CD4-positive, alpha-beta memory T cell (primary cell): ENCODE measurements at regions not wholly inside any gene's neighbourhood (a gene's known extent, or its start where the extent isn't known, plus 50 kb on each side); places are given as distances from the start of the nearest gene placed in this dataset.
"Not testable (repeated sequence)": the region's sequence is repeated elsewhere in the genome, so short reads cannot be mapped to it uniquely, and the experiment has no call there.

ENCODE experiments used
- CTCF ChIA-PET: fragments of 350-600 bp; sonication (Branson Sonifier 250); formaldehyde crosslinking; loops from one replicate; lab custom pipeline; 2021; ENCODE audit warnings: inconsistent platforms; ENCODE audit not compliant: partially characterized antibody; lab: Charles Lee
- POLR2A ChIA-PET: fragments of 350-600 bp; sonication (Branson Sonifier 250); formaldehyde crosslinking; loops from one replicate; lab custom pipeline; 2021; ENCODE audit not compliant: partially characterized antibody; lab: Charles Lee
- DNase-seq, 5 donors: peaks; one replicate each; pipeline versions ENCODE4 v3.0.0 to v3.0.0-alpha.2; 2020 to 2022; ENCODE audit warnings: mixed read lengths in 1 of 5
- H3K27ac ChIP-seq: one replicate; pipeline ENCODE4 v1.7.0; 2013; ENCODE audit warnings: low read depth, low read length
- H3K27me3 ChIP-seq: 2 replicates; pipeline ENCODE4 v1.7.0; 2013; ENCODE audit warnings: mild to moderate bottlenecking, low read length, moderate library complexity; ENCODE audit not compliant: insufficient read depth
- H3K36me3 ChIP-seq: 2 replicates; pipeline ENCODE4 v1.7.0; 2013; ENCODE audit warnings: mild to moderate bottlenecking, low read length, moderate library complexity; ENCODE audit not compliant: insufficient read depth
- H3K4me1 ChIP-seq: 2 replicates; pipeline ENCODE4 v1.7.0; 2013; ENCODE audit warnings: mild to moderate bottlenecking, low read length, moderate library complexity; ENCODE audit not compliant: insufficient read depth
- H3K4me3 ChIP-seq, 2 donors: one replicate each; pipeline ENCODE4 v1.7.0; 2013; ENCODE audit warnings: low read length in 2 of 2, mild to moderate bottlenecking in 1 of 2
- H3K9me3 ChIP-seq, 2 donors: one replicate each; pipeline ENCODE4 v1.7.0; 2013; ENCODE audit warnings: low read length in 2 of 2, control low read depth in 1 of 2; ENCODE audit not compliant: control insufficient read depth in 1 of 2
- H3K27ac Mint-ChIP-seq, 7 donors: one replicate each; pipeline ENCODE4 v1.8.0; 2020 to 2021; ENCODE audit warnings: mixed read lengths in 7 of 7, mild to moderate bottlenecking in 6 of 7, inconsistent platforms in 3 of 7, moderate library complexity in 3 of 7
- H3K27me3 Mint-ChIP-seq, 2 donors: one replicate each; pipeline ENCODE4 v1.8.0; 2020 to 2021; ENCODE audit warnings: mixed read lengths in 2 of 2
- H3K36me3 Mint-ChIP-seq, 2 donors: one replicate each; pipeline ENCODE4 v1.8.0; 2020 to 2021; ENCODE audit warnings: mixed read lengths in 2 of 2, inconsistent platforms in 1 of 2, mild to moderate bottlenecking in 1 of 2
- H3K4me1 Mint-ChIP-seq, 4 donors: one replicate each; pipeline ENCODE4 v1.8.0; 2020 to 2021; ENCODE audit warnings: mixed read lengths in 4 of 4, mild to moderate bottlenecking in 1 of 4
- H3K4me3 Mint-ChIP-seq, 8 donors: one replicate each; pipeline ENCODE4 v1.8.0; 2020 to 2021; ENCODE audit warnings: mixed read lengths in 8 of 8, mild to moderate bottlenecking in 7 of 8, moderate library complexity in 6 of 8, inconsistent platforms in 3 of 8
- H3K9me3 Mint-ChIP-seq, 8 donors: one replicate each; pipeline ENCODE4 v1.8.0; 2020 to 2021; ENCODE audit warnings: mixed read lengths in 8 of 8, mild to moderate bottlenecking in 5 of 8, inconsistent platforms in 3 of 8, moderate library complexity in 1 of 8
- intact Hi-C: fragments of 100-400 bp; cut with micrococcal nuclease; formaldehyde crosslinking; loops from one replicate; pipeline ENCODE4 v1.15.1; 2023

DNA sequence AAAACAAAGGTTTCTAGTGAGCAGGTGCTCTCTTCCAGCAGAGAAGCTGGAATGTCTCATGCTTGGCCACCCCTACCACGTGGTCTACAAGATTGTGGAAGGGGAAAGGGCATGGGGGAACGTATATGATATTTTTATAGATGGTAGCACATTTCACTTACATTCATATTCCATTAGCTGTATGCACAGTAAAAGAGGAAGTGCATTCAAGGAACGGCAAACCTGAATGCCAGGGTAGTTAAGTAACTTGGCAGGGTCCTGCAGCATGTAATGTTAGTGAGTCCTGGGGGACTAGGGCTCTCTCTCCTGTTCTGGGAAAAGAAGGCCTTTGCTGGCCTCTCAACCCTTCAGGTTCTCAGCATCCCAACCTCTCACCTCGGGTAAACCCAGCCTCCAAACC, 319.5 kb upstream of the NBPF12 start:
- POLR2A ChIA-PET, H3K9me3 ChIP-seq, H3K27me3 Mint-ChIP-seq, intact Hi-C loops, H3K36me3 Mint-ChIP-seq, H3K27ac ChIP-seq, H3K4me1 Mint-ChIP-seq, H3K4me1 ChIP-seq, H3K36me3 ChIP-seq, H3K27ac Mint-ChIP-seq, CTCF ChIA-PET, H3K27me3 ChIP-seq, DNase-seq, H3K4me3 ChIP-seq, H3K4me3 Mint-ChIP-seq, H3K9me3 Mint-ChIP-seq: not testable (repeated sequence)

DNA sequence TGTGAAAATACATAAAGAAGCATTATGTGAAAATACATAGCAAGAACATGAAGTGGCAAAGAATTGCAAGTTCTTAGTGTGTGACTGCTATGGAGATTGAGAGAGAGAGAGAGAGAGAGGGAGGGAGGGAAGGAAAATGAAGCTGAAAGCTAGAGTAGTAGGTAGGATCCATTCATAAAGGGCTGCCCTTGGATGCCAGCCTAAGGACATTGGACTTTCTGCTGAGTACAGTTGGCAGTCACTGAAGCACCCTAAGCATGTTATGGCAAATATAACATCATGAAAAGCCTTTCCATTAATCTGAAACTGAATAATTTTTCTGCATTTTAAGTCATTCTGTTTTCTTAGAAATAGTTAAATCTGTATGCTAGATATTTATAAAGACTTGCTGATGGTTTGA, 333.4 kb upstream of the NBPF12 start:
- H3K4me3 Mint-ChIP-seq, DNase-seq, H3K4me3 ChIP-seq, H3K4me1 Mint-ChIP-seq, intact Hi-C loops, CTCF ChIA-PET, H3K27ac ChIP-seq, POLR2A ChIA-PET, H3K9me3 Mint-ChIP-seq, H3K9me3 ChIP-seq, H3K27me3 Mint-ChIP-seq, H3K4me1 ChIP-seq, H3K36me3 Mint-ChIP-seq, H3K36me3 ChIP-seq, H3K27me3 ChIP-seq, H3K27ac Mint-ChIP-seq: not testable (repeated sequence)

- H3K4me1 Mint-ChIP-seq, H3K9me3 Mint-ChIP-seq, POLR2A ChIA-PET, H3K36me3 Mint-ChIP-seq, H3K27ac Mint-ChIP-seq, DNase-seq, H3K4me1 ChIP-seq, H3K9me3 ChIP-seq, H3K27me3 ChIP-seq, H3K4me3 Mint-ChIP-seq, H3K36me3 ChIP-seq, intact Hi-C loops, H3K4me3 ChIP-seq, H3K27me3 Mint-ChIP-seq, CTCF ChIA-PET, H3K27ac ChIP-seq: not testable (repeated sequence)
Observed at GRCh38 chr1:146600720-146601307, 337.3 kb upstream of the NBPF12 start.

DNA sequence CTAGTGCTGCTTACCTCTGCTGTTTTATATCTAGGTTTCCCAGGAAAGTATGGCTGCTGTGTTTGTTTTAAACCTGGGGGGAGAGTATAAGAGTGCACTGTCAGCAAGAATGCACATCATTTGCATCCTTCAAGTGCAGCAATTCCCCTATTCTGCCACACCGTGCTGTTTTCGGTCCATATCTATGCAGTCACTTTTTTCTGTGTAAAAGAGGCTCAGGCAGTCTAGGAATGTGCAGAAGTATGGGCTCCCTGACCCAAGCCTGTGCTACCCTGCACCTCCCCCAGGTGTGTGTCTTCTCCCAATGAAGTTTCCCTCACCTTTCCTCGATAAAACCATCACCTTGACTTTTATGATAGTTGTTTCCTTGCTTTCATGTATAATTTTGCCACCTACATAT, 338.2 kb upstream of the NBPF12 start:
- H3K4me3 Mint-ChIP-seq, intact Hi-C loops, H3K4me1 ChIP-seq, DNase-seq, H3K9me3 Mint-ChIP-seq, H3K36me3 ChIP-seq, H3K27ac Mint-ChIP-seq, H3K27me3 ChIP-seq, H3K4me3 ChIP-seq, H3K4me1 Mint-ChIP-seq, POLR2A ChIA-PET, H3K36me3 Mint-ChIP-seq, H3K27ac ChIP-seq, CTCF ChIA-PET, H3K27me3 Mint-ChIP-seq, H3K9me3 ChIP-seq: not testable (repeated sequence)

- H3K9me3 ChIP-seq, CTCF ChIA-PET, POLR2A ChIA-PET: not testable (repeated sequence)
Observed at GRCh38 chr1:146581229-146581628, 352.4 kb upstream of the NOTCH2NLA start.

GRCh38 chr1:146567541-146567940, 338.7 kb upstream of the NOTCH2NLA start:
- H3K36me3 Mint-ChIP-seq, H3K4me3 ChIP-seq, H3K27me3 ChIP-seq, CTCF ChIA-PET, POLR2A ChIA-PET, H3K27ac ChIP-seq, DNase-seq, H3K4me1 Mint-ChIP-seq, H3K27me3 Mint-ChIP-seq, intact Hi-C loops, H3K4me1 ChIP-seq, H3K36me3 ChIP-seq, H3K9me3 Mint-ChIP-seq, H3K4me3 Mint-ChIP-seq, H3K9me3 ChIP-seq, H3K27ac Mint-ChIP-seq: not testable (repeated sequence)

More at GRCh38 chr1:146581229-146581628, 352.4 kb upstream of the NOTCH2NLA start:
- H3K36me3 Mint-ChIP-seq, intact Hi-C loops, H3K36me3 ChIP-seq, H3K27ac Mint-ChIP-seq, H3K4me1 Mint-ChIP-seq, H3K27ac ChIP-seq, H3K27me3 Mint-ChIP-seq, H3K4me3 Mint-ChIP-seq, H3K9me3 Mint-ChIP-seq, H3K4me1 ChIP-seq, DNase-seq, H3K27me3 ChIP-seq, H3K4me3 ChIP-seq: not testable (repeated sequence)

DNA sequence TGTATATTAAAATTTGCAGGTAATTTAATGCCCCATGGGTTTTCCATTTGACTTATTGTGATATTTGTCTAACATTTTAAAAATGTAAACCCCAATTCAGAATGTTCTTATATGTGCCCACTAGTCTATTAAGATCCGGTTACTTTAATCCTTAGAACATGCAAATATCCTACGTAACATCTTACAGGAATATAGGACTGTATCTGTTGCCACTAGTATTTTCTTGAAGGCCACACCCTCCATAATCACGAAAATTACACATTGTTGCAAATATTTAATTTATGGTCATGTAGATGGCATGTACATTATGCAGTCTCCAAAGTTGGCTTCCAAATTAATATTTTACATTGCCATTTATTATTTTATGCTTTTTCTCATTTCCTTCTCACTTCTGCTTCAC, 329.2 kb upstream of the NOTCH2NLA start:
- CTCF ChIA-PET, H3K27ac Mint-ChIP-seq, H3K27me3 ChIP-seq, H3K4me3 ChIP-seq, H3K4me3 Mint-ChIP-seq, H3K4me1 ChIP-seq, H3K36me3 Mint-ChIP-seq, DNase-seq, H3K27me3 Mint-ChIP-seq, H3K9me3 ChIP-seq, POLR2A ChIA-PET, H3K4me1 Mint-ChIP-seq, H3K27ac ChIP-seq, H3K9me3 Mint-ChIP-seq, H3K36me3 ChIP-seq, intact Hi-C loops: not testable (repeated sequence)

- H3K4me1 ChIP-seq, H3K4me3 Mint-ChIP-seq, H3K9me3 ChIP-seq, H3K27me3 Mint-ChIP-seq, H3K27me3 ChIP-seq, H3K9me3 Mint-ChIP-seq, DNase-seq, intact Hi-C loops, H3K36me3 Mint-ChIP-seq, H3K27ac ChIP-seq, H3K27ac Mint-ChIP-seq, H3K4me3 ChIP-seq, POLR2A ChIA-PET, H3K36me3 ChIP-seq, H3K4me1 Mint-ChIP-seq, CTCF ChIA-PET: not testable (repeated sequence)
Observed at GRCh38 chr1:146556405-146556804, 327.6 kb upstream of the NOTCH2NLA start.
